IMR-90 (cell line): ENCODE measurements at regions not wholly inside any gene's neighbourhood (a gene's known extent, or its start where the extent isn't known, plus 50 kb on each side); places are given as distances from the start of the nearest gene placed in this dataset.

ENCODE experiments used
- ATAC-seq: fragments of 200-7000 bp; cut with Tn5 transposase; 2 replicates; pipeline ENCODE4 v1.9.1; 2020; ENCODE audit warnings: low read depth, mild to moderate bottlenecking, moderate library complexity
- BruUV-seq: library from RNA; stranded (reverse); fragments of 400-500 nt; replicated peaks from 2 replicates; lab custom pipeline; 2021; lab: Mats Ljungman, UMichigan
- CTCF ChIA-PET: fragments of 300-600 bp; formaldehyde crosslinking; extraction: SDS; loops from one replicate; lab custom pipeline; 2021; ENCODE audit warnings: antibody characterized with exemption; lab: Yijun Ruan, JAX
- POLR2A ChIA-PET: fragments of 300-600 bp; sonication (Branson Sonifier 250); formaldehyde crosslinking; loops from one replicate; lab custom pipeline; 2022; ENCODE audit warnings: antibody characterized with exemption; ENCODE audit not compliant: unreplicated experiment; lab: Charles Lee
- DNase-seq: peaks from one replicate; pipeline ENCODE4 v3.0.0; 2013
- H2AFZ ChIP-seq: replicated peaks from 2 replicates; pipeline ENCODE3; 2013; ENCODE audit warnings: low read length, mild to moderate bottlenecking; ENCODE audit not compliant: poor library complexity
- H2AK5ac ChIP-seq: 2 replicates; pipeline ENCODE4 v1.6.1; 2013; ENCODE audit warnings: low read depth, low read length, inconsistent platforms
- H2AK9ac ChIP-seq: replicated peaks from 2 replicates; pipeline ENCODE3; 2013; ENCODE audit warnings: mild to moderate bottlenecking, low read depth, low read length, moderate library complexity; ENCODE audit not compliant: poor library complexity
- H2BK120ac ChIP-seq: 2 replicates; pipeline ENCODE4 v1.6.1; 2013; ENCODE audit warnings: low read depth, low read length, inconsistent platforms
- H2BK15ac ChIP-seq: 3 replicates; pipeline ENCODE4 v1.6.1; 2013; ENCODE audit warnings: low read depth, low read length, inconsistent platforms
- H2BK20ac ChIP-seq: 2 replicates; pipeline ENCODE4 v1.6.1; 2013; ENCODE audit warnings: low read depth, mild to moderate bottlenecking, inconsistent platforms, low read length, moderate library complexity
- H2BK5ac ChIP-seq: 2 replicates; pipeline ENCODE4 v1.6.1; 2013; ENCODE audit warnings: mild to moderate bottlenecking, low read depth, low read length, inconsistent platforms; ENCODE audit not compliant: poor library complexity, severe bottlenecking
- H3K14ac ChIP-seq: replicated peaks from 2 replicates; pipeline ENCODE4 v1.6.1; 2013; ENCODE audit warnings: low read depth, low read length, inconsistent platforms
- H3K18ac ChIP-seq: 2 replicates; pipeline ENCODE4 v1.6.1; 2013; ENCODE audit warnings: low read depth, low read length, control low read depth
- H3K23ac ChIP-seq: 2 replicates; pipeline ENCODE4 v1.6.1; 2013; ENCODE audit warnings: low read depth, low read length, inconsistent platforms
- H3K27ac ChIP-seq: 2 replicates; pipeline ENCODE4 v1.5.1; 2013; ENCODE audit warnings: mild to moderate bottlenecking, control low read depth, low read length; ENCODE audit not compliant: insufficient read depth
- H3K27me3 ChIP-seq: 2 replicates; pipeline ENCODE4 v1.6.1; 2013; ENCODE audit warnings: low read length; ENCODE audit not compliant: control insufficient read depth, insufficient read depth
- H3K36me3 ChIP-seq: 2 replicates; pipeline ENCODE4 v1.6.1; 2013; ENCODE audit warnings: low read length, mixed read lengths; ENCODE audit not compliant: control insufficient read depth, insufficient read depth
- H3K4ac ChIP-seq: 2 replicates; pipeline ENCODE4 v1.6.1; 2013; ENCODE audit warnings: low read depth, low read length, inconsistent platforms
- H3K4me1 ChIP-seq: 2 replicates; pipeline ENCODE4 v1.6.1; 2013; ENCODE audit warnings: low read length, mixed read lengths; ENCODE audit not compliant: control insufficient read depth, insufficient read depth
- H3K4me2 ChIP-seq: 2 replicates; pipeline ENCODE4 v1.6.1; 2013; ENCODE audit warnings: low read depth, mild to moderate bottlenecking, control low read depth, low read length, moderate library complexity
- H3K4me3 ChIP-seq: 2 replicates; pipeline ENCODE4 v1.5.1; 2013; ENCODE audit warnings: low read depth, mild to moderate bottlenecking, control low read depth, low read length, moderate library complexity; ENCODE audit not compliant: insufficient read depth
- H3K56ac ChIP-seq: 2 replicates; pipeline ENCODE4 v1.6.1; 2013; ENCODE audit warnings: low read length, inconsistent platforms; ENCODE audit not compliant: insufficient read depth; ENCODE audit errors: extremely low read depth
- H3K79me1 ChIP-seq, 2 experiments: 2 replicates each; pipeline ENCODE4 v1.6.1; 2013; ENCODE audit warnings: low read length in 2 of 2, inconsistent platforms in 1 of 2, low read depth in 1 of 2
- H3K9ac ChIP-seq: 2 replicates; pipeline ENCODE4 v1.6.1; 2013; ENCODE audit warnings: low read depth, low read length, control low read depth
- H3K9me1 ChIP-seq: 2 replicates; pipeline ENCODE4 v1.6.1; 2013; ENCODE audit warnings: low read length, inconsistent platforms; ENCODE audit not compliant: insufficient read depth
- H3K9me3 ChIP-seq: 2 replicates; pipeline ENCODE4 v1.6.1; 2013; ENCODE audit warnings: low read length; ENCODE audit not compliant: control insufficient read depth, insufficient read depth
- H4K20me1 ChIP-seq: 2 replicates; pipeline ENCODE4 v1.6.1; 2013; ENCODE audit warnings: low read length, inconsistent platforms; ENCODE audit not compliant: insufficient read depth
- H4K5ac ChIP-seq: 2 replicates; pipeline ENCODE4 v1.6.1; 2013; ENCODE audit warnings: mild to moderate bottlenecking, low read depth, low read length, control low read depth
- H4K8ac ChIP-seq, 2 experiments: 2 replicates each; pipeline ENCODE4 v1.6.1; 2013; ENCODE audit warnings: low read depth in 2 of 2, low read length in 2 of 2, control low read depth in 1 of 2, inconsistent platforms in 1 of 2
- H4K91ac ChIP-seq: 2 replicates; pipeline ENCODE4 v1.6.1; 2013; ENCODE audit warnings: low read depth, low read length, inconsistent platforms; ENCODE audit not compliant: insufficient read depth
- MAFK ChIP-seq: IDR thresholded peaks from 2 replicates; pipeline ENCODE4 v1.6.1; 2012; ENCODE audit warnings: low read depth, low read length, improper control_type of control experiment
- MAZ ChIP-seq: IDR thresholded peaks from 2 replicates; pipeline ENCODE4 v1.6.1; 2012; ENCODE audit warnings: low read depth, mild to moderate bottlenecking, low read length, improper control_type of control experiment, moderate library complexity, borderline replicate concordance
- WGBS, 2 experiments: methylation state at CpG; one replicate each; pipeline versions ENCODE4 v1.1.5 to v1.1.7; 2013; ENCODE audit warnings: missing lambda C conversion rate in 2 of 2; ENCODE audit not compliant: insufficient read length in 1 of 2; ENCODE audit errors: extremely low coverage in 2 of 2; 5-methylcytosine and 5-hydroxymethylcytosine counted together
- dilution Hi-C: fragments of 300-500 bp; cut with HindIII; formaldehyde crosslinking; loops from one replicate; pipeline ENCODE4 v1.14.3; 2018; ENCODE audit warnings: low sequenced_read_pairs; ENCODE audit not compliant: unreplicated experiment
- in situ Hi-C: fragments of 300-500 bp; cut with MboI; formaldehyde crosslinking; loops from 3 replicates; pipeline ENCODE4 v1.14.3; 2019; ENCODE audit warnings: low sequenced_read_pairs, inconsistent platforms, mixed read lengths
- intact Hi-C: fragments of 100-400 bp; cut with micrococcal nuclease; formaldehyde crosslinking; loops from 2 replicates; pipeline ENCODE4 v1.10.0; 2022

GRCh38 chr6:134637847-134638437 is 312.0 kb downstream of the ALDH8A1 start:
- in situ Hi-C loops (no loop called here), dilution Hi-C loops (no loop called here), intact Hi-C loops (no loop called here)
- H3K4me2 ChIP-seq: no peak overlapping the region
- POLR2A ChIA-PET: no interaction called here
- no peak overlapping the region for H3K4me3 ChIP-seq
- no peak overlapping the region; the same call in 1 of the 2 replicates for H3K4ac ChIP-seq
- no peak overlapping the region for H4K8ac ChIP-seq
- no peak overlapping the region for H4K5ac ChIP-seq
- H3K9me1 ChIP-seq: no peaks in the 10 kb centered on the region
- no peaks in the 10 kb centered on the region for H3K9me3 ChIP-seq
- no peak overlapping the region for H3K23ac ChIP-seq
- H2BK5ac ChIP-seq: no peak overlapping the region
- no CpG with 5 or more reads among the region's 1 CpG for WGBS, 2 experiments
- no peaks in the 10 kb centered on the region for H3K79me1 ChIP-seq
- BruUV-seq: no TSS peak
- H4K91ac ChIP-seq: peak overlapping the region; percentile 2; the same call in 1 of the 2 replicates
- no peak overlapping the region for H2BK120ac ChIP-seq
- peaks cover 5% of the 10 kb centered on the region for H3K4me1 ChIP-seq
- no peak overlapping the region for H2AFZ ChIP-seq
- H2AK9ac ChIP-seq: no peak overlapping the region
- no peak overlapping the region for H3K27ac ChIP-seq
- ATAC-seq: no peak
- no peak overlapping the region for H2BK20ac ChIP-seq
- H3K14ac ChIP-seq: no peak overlapping the region
- CTCF ChIA-PET: no interaction called here
- peak overlapping the region; percentile 4; the same call in 1 of the 3 replicates for H2BK15ac ChIP-seq
- H3K56ac ChIP-seq: no peak overlapping the region
- DNase-seq: no peak
- TF ChIP-seq MAFK (peak; percentile 56), MAZ (no peak)
- H3K18ac ChIP-seq: peak overlapping the region; percentile 3; the same call in 1 of the 2 replicates
- H3K27me3 ChIP-seq: no peaks in the 10 kb centered on the region
- no peak overlapping the region for H3K9ac ChIP-seq
- H4K20me1 ChIP-seq: no peaks in the 10 kb centered on the region
- no peak overlapping the region; the same call in 1 of the 2 replicates for H2AK5ac ChIP-seq
- no peaks in the 10 kb centered on the region for H3K36me3 ChIP-seq
